ENCODE measurements at regions not wholly inside any gene's neighbourhood (a gene's known extent, or its start where the extent isn't known, plus 50 kb on each side); places are given as distances from the start of the nearest gene placed in this dataset.

DNA sequence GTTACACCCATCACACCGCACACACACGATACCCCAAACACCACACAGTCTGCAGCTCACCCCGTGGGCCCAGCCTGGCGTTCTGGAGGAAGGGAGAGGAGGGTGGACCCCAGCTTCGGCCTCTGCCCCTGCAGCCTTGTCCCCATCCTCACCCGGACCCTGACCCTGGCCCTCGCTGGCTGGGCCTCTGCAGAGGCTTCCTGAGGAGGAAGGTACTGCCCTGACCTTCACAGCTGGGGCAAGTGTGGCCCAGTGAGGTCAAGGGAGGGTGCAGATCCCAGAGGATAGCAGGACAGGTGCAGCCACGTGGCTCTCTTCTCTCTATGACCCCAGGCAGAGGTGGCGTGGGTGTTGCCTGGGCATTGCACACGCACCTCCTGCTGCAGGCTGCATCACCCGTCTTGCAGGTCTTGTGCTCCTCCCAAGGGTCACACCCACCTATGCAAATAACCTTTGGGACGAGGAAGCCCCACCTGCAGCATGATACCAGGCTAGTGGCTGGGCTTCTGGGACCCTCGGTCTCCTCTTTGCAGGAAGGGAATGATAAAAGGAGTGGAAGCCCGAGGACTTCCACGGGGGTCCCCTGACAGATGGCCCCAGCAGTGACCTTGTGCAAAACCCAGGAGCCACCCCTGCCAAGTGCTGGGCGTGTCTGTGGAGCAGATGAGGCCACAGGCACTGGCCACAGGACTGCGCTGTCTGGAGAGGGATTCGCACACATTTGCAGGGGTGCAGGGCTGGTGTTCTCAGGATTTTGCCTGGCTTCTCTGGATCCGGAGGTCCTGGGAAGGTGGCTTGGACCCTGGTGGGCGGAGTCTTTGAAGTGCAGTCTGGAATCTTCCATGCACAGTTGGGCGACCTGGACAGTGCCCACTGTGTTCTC lies 1241.5 kb downstream of the BRD1 start:
- no peak for DNase-seq

GRCh38 chr22:48584170-48584569 lies 1243.5 kb downstream of the BRD1 start:
- DNase-seq = no peak

DNA sequence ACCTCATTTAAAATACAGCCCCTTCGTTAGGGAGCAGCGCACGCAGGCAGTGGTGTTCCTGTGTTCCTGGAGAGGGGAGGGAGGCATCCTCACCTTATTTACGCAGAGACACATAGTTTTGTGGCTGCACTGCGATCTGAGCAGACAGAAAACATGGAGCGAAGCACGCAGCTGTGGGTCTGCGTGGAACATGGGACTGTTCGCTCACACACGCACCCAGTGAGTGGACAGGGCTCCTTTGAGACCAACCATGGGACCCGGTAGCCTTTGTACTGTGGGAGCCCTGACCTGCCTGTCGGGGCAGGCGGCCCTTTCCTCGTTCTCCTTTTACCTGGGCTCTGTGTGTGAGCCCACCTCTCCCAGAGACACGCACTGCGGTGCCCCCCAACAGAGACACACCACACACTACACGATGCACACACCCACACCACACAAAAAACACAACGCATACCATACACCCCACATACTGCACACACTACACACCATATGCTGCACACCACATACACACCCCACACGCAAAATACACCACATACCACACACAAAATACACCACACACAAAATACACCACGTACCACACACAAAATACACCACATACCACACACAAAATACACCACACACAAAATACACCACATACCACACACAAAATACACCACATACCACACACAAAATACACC lies 1245.7 kb downstream of the BRD1 start:
- no peak for DNase-seq

GRCh38 chr22:48581205-48581766 lies 1246.4 kb downstream of the BRD1 start:
- no peak for DNase-seq

DNA sequence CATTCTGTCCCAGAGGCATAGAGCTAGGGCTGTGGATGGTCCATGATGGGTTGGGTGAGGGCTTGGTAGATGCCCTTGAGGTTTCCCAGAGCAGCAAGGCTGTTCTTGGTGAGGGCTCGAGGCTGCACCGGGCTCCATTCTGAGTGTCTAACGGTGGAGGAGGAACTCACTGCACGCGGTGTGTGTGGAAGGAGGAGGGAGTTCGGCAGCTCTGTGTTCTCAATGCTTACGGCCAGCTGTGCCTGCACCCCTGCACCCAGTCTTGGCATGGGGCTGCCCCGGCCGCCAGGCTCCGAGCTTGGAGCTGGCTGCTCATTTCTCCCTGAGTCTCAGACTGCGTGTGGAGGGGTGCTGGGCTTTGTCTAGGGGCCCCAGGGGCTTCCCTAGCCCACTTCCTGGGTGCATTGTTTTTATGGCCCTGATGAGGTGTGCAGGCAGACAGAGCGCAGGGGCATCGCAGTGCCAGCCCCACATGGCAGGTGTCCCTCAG lies 1247.1 kb downstream of the BRD1 start:
- no peak for DNase-seq

DNA sequence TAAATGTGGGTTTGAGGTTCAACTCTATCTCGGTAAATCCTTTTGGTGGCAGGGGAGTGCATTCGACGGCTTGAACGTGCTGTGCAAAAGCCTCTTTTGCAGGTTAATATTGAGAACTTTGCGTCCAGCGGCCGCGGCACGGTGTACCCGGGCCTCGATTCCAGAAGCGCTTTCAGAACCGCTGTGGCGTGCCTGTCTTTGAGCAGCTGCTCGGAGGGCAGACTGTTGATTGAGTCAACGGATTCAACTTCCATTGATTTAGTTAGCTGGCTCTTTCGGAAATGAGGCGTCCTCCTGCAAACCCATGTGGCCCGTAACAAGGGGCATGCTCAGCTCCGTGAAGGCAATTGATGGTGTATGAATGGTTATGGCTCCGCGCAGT lies 1247.8 kb downstream of the BRD1 start:
- DNase-seq = no peak

GRCh38 chr22:48579043-48579927 lies 1248.4 kb downstream of the BRD1 start:
- no peak for DNase-seq

- DNase-seq = no peak
Measured at GRCh38 chr22:48578138-48579042, 1249.3 kb downstream of the BRD1 start.

DNA sequence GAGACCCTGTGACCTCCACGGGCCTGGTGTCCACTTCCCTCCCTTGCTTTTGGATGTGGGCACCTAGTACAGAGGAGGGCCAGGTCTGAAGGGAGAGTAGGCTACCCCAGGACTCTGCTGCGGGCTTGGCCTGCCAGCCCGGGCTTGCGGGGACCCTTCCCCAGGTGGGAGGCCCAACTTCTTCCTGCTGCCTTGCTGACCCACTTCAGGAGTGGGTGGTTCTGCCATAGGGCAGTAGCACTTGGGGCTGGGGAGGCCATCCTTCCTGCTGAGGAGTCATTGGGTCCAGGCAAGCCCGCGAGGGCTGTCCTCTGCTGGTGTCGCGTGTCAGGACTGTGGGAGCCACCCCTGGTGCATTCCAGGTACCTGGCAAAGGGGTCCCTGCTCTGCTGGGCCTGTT lies 1250.0 kb downstream of the BRD1 start:
- DNase-seq = no peak

GRCh38 chr22:48577014-48577690 lies 1250.5 kb downstream of the BRD1 start:
- DNase-seq = peak; percentile 13

DNA sequence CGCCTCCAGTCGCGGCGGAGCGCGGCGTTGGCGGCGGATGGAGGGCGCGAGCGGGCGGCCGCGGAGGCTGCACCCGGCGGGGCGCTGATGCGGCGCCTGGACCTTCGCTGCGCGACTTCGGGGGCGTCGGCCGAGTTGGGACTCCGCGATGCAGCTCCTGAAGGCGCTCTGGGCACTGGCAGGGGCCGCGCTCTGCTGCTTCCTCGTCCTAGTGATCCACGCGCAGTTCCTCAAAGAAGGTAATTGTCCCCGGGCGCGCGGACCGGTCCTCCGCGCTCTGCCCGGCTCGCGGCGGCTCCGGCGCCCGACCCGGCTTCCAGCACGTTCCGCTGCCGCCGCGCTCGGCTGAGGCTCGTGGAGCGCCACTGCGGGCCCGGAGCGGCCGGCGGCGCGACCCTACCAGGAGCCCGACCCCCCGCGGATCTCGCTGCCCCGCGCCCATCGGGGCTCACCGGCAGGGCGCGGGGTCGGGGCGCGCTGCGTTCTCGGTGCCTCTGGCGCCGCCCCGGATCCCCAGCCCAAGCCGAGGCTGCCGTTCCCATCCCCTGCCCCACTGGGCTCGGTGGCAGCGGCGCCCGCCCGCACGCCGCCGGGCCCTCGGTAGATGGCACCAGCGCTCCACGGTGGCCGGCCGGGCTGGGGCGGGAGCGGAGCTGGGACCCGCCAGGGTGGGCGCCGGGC lies 1251.2 kb downstream of the BRD1 start:
- peak; percentile 2 for DNase-seq

DNA sequence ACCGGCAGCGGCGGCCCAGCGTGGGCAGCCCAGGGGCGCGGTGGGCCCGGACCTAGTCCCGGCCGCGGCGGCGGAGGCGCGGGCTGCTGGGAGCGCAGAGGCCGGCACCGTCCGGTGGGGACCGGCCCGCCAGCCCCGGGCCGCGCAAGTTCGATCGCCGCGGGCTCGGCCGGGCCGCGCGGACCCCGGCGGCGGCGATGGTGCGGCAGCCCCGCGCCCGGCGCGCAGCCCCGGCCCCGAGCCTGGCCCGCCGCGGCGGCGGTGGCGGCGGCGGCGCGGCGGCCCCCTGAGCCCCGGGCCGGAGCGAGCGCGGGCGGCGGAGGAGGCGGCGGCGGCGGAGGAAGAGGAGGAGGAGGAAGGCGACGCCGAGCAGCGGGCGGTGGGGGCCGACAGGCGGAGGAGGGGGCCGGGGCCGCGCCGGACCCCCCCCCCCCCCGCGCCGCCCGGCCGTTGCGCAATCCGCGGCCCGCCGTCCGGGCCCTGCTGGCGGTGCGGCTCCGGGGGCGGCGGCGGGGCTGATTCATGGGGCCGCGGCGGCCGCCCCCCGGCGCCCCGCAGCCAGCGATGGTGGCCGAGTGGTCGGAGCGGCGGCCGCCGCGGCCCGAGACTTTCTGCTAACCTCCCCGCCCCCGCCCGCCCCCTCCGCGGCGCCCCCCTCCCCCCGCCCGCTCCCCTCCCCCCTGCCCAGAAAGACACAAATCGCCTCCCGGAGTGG lies 1251.9 kb downstream of the BRD1 start:
- no peak for DNase-seq

DNA sequence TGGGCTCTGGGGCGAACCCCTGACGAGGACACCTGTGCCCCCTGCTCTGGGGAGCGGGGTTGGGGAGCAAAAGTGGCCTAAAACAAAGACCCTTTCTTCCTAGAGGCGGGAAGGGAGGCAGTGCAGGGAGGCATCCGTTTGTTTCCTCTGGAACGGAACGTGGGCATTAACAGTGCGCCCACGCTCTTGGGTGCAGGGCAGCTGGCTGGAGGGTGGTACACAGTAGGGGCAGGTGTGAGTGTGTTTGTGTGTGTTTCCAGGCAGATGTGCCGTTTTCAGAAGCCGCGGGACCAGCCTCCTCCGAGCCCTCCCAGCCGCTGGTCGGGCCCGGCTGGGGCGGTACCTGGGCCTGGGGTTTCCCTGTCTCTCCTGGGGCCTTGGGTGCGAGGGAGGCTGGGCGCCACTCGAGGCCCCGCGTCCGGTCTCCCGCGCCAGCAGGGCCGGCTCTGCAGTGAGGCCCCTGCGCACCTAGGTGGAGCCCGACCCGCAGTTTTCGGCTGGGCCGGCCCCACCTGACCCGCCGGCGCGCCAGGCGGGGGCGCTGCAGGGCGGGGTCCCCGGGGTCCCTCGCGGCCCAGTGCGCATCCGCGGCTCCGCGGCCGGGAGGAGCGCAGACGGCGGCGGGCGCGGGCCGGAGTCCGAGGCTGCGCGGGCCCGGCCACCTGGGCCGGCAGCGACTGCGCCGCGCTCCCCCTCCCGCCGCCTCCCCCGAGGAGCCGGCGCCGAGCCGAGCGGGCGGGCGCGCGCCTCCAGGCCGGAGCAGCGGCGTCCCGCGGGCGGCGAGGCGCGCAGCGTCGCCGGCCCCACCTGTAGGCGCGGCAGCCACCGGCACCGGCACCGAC lies 1252.7 kb downstream of the BRD1 start:
- peak; percentile 43 for DNase-seq

DNA sequence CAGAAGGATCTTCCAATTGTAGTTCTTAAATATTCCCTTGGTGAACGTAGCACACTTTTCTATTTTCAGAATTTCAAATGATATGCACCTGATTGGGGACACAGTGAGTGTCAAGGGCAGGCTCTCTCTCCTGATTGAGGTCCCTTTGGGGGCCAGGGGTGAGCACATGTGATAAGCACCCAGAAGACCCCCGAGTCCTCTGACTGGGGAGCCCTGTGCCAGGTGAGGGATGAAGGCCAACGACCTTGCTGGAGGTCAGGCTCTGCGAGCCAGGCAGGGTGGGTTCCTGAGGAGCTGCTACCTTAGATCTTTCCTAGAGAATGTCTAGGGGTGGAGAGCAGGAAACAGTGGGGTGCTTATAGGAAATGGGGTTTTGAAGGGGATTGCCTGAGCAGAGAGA lies 1253.9 kb downstream of the BRD1 start:
- no peak for DNase-seq

DNA sequence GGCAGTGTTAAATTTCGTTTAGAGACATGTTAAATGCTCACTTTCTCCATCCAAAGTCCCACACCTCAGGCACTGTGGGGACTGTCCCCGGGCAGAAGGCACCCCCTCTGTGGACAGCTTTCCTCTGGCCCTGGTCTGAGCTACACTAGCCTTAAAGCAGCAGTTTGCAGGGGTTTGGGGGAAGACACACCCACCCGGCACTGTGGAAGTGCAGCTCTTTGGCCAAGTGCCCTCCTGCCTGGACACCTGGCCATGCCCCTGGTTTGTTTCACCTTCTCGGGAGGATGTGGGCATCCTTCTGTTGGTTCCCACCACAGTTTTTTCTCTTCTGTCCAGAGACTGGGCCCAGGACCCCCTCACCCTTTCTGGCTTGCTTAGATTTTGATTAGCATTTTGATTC lies 1254.7 kb downstream of the BRD1 start:
- no peak for DNase-seq

- no peak for DNase-seq
Measured at GRCh38 chr22:48570912-48571311, 1256.8 kb downstream of the BRD1 start.

GRCh38 chr22:48569476-48570233 lies 1258.0 kb downstream of the BRD1 start:
- no peak for DNase-seq

DNA sequence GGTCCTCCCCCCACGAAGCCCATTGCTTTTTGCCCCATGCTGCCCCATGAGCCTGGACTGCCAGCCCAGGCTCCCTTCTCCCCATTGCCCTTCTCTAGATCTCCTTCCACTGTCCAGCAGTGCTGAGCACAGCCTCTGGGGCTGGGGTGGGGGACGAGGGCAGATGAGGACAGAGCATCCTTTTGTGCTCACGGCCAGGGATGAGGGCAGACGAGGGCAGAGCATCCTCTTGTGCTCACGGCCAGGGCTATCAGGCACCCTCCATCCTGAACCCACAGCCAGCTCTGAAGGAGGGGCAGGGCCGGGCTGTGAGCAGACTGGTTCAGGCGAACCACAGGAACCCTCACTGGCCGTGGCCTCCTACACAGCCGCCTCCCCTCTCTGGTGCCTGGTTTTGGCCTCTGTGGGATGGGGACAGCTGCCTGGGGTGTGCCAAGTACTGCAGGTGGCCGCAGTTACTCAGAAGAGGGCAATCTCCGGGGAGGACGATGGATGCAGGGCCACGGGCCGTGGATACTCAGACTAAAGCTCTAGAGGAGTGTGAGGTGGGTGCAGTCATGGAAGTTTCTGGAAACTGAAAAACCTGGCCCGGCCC lies 1258.8 kb downstream of the BRD1 start:
- DNase-seq = no peak

Measured in NCI-H2107 (cell line).